Stimulated activated CD4-positive, alpha-beta T cell treated with anti-CD3 and anti-CD28 coated beads, TNF-alpha, amount 100 ng/mL, for 4 hours (primary cell): ENCODE measurements at regions not wholly inside any gene's neighbourhood (a gene's known extent, or its start where the extent isn't known, plus 50 kb on each side); places are given as distances from the start of the nearest gene placed in this dataset.

ENCODE experiments used
- DNase-seq, 3 experiments: peaks; one replicate each; pipeline ENCODE4 v3.0.0-alpha.2; 2020; ENCODE audit warnings: low read depth in 3 of 3

DNA sequence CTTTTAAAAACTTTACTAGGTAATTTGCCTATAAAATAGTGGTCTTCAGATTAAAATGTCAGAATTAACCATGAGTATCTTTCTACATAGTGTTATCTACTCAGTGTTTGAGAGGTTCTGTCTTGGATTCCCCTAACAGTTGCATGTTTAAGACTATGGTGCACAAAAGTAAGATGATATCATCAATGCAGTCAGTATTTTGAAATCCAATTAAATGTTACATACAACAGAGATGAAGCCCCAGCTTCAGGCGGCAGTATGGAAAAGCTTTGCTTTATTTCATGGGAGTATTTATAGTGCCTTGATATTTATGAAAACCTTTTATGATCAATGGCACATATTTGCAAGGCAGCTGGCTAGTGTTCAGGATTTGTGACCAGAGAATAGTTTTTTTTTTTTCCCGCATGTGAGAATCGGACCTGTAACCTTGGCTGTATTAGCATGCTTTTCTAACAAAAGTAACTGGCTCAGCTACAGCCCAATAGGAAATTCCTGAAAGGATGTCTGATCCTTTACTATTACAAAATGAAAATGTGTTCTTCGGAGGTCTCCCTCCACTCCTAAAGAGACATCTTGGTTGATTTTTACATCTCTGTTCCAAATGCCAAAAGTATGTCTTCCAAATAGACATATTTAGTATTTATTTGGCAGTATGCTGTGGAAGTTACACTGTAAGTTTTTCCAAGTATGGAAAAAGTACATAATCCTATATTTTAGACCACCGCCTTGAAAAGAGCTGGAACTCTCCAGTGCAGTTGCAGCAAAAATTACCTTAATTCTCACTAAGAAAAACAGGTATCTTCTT lies 319.3 kb upstream of the UBE2E3 start:
- no peak for DNase-seq

DNA sequence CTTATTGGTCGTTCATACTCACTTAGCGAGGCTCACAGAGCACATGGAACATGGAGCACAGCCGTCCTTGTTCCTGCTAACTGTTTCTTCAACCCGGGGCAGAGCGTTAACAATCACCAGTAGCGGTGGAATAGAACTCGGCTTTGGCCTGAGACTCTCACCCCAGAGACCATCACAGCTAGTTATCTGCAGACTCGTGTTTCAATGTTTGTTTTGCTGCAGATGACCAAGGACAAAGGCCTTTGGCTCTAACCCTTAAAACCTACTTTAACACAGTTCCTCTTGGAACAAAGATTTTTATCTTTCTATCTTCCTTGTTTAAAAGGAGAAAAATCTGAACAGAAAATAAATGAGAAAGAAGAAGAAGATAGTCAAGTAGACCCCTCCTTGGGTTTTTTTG lies 320.2 kb upstream of the UBE2E3 start:
- no peak for DNase-seq

DNA sequence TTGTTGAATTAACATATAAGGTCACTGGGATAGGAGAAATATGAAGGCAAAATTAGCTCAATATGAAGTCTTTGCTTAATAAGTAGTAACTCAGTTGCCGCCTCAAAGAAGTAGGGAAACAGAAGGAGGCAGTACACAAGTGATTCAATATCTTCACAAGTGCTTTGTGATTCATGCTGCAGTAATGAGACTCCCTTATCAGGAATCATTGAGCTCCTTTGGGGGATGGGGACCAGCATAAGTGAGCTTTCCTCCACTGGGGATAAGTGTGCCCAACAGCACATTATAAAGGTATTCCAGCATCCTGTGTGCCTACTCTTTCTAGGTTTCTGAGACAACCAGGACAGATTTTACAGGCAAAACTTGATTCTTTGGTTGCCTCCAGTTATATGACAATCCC lies 323.4 kb upstream of the UBE2E3 start:
- no peak for DNase-seq

DNA sequence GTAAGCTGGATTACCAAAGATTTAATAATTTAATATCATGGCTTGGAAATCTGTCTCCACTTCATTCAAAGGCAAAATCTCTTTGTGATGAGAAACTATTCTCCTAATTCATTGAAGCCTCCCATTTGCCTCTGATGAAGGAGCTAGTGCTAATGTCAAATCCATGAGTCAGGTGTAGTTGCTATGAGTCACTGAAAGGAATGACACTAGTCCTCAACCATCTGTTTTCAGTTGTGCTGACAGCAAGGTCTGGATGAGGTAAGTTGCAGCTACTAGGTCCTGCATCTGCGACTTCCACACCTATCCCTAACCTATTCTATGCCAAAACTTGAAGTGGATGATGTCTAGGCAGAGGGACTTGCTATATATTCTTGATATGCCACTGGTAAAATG lies 324.0 kb upstream of the UBE2E3 start:
- no peak for DNase-seq

DNA sequence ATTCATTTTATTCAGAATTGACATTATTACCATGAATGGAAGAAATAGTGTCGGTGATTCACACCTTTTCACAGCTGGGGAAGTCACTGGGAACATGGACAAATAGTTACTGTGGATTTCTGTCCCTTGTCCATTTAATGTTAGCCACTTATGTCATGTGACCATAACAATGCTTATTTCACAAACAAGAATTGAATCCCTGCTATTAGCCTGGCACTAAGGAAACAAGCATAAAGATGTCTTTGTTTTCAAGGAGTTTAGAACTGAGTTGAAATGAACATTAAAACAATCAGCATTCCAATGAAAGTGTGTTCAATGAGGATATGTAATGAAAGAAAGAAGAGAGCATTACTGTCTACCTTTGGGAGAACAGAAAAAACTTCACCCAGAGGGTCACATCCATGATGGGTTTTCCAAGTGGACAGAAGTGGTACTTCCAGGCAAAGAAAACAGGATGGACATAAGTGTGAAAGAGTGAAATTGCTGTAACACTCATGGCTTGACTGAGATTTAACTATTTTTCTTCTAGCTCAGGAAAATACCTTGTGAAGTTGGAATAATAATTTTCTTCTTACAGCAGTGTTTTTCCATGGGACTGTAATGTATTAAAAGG lies 324.5 kb upstream of the UBE2E3 start:
- no peak for DNase-seq

DNA sequence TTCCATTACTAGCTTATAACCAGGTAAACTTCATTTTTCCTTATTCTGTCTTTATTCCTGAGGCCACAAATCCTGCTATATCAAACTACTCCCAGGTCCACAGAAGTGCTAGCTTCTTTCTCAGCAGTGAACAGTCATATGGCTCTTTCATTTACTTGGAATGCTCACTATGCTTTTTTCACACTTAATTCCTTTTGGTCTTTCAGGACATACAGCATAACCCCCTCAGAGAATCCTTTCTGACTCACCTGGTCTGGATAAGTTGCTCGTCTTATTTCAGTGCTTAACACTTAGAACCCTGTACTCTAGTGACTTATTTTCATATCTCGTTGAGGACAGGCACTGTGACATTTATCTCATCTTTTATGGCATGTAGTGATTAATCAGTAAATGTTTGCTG lies 325.0 kb upstream of the UBE2E3 start:
- DNase-seq: no peak

DNA sequence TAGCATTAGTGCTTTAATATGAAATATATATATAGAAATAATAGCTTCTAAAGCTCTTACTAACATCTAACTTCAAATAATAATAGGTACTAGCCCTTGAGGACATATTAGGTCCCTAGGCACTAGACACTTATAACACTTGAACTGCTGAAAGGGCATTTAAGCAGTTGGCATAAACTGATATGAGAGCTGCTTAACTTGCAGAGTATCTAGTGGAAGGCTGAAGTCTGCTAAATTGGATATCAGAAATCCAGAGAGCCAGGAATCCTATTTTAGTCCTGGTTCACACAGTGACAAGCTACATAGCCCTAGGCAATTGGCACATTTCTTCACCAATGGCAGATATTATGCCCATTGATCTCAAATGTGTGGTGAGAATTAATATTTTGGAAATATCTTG lies 326.9 kb upstream of the UBE2E3 start:
- no peak for DNase-seq

DNA sequence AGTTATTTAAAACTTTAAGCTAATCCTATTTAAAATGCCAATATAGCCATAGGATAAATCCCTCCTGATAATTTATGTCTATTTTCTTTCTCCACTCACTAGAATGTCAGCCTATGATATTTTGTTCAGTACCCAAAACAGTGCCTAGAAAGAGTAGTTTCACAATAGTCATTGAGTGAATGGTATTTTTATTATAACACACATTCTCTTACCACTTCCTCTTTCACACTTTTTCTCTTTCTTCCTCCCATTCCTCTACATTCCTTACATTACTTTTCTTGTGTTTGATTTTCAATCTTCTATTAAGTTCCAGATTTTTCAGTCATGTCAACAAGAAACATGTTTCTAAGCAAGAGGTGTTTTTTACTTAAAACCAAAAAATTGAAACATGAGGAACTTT lies 327.6 kb upstream of the UBE2E3 start:
- no peak for DNase-seq

DNA sequence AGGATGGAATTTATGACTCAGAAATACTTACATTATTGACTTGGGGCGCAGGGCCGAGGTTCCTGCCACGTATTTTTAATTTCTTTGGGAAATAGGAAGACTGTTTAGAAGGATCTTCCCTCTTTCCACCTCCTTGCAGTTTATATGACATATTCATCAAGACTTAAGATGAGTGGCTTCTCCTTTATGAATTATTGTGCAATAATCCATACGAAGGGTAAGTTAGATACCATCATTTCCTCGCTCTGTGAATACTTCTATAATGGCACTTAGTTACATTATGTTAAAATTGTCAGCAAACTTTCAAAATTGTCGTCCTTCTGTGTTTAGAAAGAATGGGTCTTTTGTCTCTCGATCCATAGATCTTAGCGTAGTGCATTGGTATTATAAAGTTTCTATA lies 328.8 kb upstream of the UBE2E3 start:
- DNase-seq: no peak

DNA sequence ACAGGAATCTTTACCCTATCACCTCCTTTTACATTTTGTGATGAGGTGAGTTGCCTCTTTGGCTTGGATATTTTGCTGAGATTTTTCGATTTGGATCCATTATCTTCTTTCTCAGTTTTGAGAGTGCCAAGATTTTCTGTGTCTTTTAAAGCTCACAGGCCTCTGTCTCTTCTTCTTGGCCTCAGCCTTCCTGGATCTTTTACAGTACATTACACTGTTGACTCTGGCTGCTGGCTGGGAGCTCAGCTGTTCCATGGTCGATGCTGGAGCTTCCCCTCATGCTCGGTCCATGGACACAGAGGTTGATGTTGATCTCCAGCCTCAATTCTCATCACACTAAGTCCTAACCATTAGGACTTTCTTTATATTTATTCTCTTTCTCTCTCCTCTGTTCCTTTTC lies 332.8 kb upstream of the UBE2E3 start:
- DNase-seq: no peak

DNA sequence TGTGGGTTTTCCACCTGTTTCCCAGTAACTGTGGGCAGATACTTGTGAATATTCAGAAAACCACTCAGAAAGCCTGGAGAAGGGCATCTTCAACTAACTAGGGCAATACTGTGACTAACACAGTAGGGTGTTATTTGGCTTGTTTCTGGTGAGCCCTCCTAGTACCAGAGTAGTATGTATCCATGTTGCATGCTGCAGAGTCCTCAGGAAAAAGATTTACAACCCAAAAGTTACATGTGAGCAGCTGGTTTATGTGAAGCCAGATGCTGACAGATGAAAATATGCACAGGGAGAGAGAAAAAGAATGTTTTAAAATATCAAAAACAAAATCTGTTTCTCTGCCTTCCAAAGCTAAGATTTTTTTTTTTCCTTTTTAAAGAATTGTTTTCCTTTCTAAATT lies 333.2 kb upstream of the UBE2E3 start:
- DNase-seq: no peak

DNA sequence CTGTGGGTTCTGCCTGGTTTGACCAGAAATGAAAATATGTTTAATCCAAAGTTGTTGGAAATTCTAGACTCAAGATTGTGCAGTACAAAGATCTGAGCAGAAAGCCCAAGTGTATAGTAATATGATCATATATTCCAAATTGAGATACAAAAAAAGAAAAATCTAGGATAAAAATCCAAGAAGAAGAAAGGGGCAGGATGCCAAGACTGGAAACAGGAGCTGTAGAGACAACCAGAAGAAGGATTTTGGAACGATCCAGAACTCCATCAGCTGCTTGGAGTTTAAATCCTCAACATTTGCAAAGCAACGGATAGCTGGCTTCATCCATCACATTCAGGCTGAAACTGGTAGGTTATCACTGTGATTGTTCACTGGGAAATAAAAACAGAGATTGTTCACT lies 333.6 kb upstream of the UBE2E3 start:
- DNase-seq: no peak

DNA sequence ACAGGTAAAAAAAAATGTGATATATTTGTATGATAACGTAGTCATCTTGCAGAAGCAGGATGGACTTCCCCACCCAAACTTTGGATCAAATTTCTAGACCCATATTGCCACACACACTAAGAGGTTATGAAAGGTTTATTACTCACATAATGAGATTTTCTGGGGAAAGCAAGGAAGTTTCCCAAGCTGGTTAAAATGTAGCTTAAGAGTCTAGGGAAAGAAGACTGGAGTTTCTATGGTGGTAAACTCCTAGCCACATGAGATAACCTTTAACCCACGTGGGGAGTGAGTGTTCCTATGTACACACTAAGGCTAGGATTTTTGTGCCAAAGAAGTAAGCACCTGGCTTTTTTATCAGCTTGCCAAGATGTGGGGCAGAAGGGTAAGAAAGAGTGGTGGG lies 335.7 kb upstream of the UBE2E3 start:
- DNase-seq: no peak

DNA sequence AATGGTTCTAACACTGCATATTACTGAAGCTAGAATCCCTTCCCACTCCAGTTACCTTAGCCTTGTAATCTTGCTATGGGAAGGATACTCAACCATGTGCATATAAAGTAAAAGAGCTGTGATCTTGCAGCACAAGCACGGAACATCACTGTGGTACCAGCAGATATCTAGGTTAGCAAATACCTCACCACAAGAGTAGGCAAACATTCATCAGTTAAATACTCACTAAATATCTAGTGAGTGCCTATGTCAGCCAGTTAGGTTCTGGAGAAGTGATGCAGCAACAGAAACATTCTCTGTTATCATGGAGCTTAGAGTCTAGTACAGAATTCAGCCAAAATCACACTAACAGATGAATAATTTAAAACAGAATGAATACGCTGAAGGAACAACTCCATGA lies 349.6 kb upstream of the UBE2E3 start:
- DNase-seq: no peak

DNA sequence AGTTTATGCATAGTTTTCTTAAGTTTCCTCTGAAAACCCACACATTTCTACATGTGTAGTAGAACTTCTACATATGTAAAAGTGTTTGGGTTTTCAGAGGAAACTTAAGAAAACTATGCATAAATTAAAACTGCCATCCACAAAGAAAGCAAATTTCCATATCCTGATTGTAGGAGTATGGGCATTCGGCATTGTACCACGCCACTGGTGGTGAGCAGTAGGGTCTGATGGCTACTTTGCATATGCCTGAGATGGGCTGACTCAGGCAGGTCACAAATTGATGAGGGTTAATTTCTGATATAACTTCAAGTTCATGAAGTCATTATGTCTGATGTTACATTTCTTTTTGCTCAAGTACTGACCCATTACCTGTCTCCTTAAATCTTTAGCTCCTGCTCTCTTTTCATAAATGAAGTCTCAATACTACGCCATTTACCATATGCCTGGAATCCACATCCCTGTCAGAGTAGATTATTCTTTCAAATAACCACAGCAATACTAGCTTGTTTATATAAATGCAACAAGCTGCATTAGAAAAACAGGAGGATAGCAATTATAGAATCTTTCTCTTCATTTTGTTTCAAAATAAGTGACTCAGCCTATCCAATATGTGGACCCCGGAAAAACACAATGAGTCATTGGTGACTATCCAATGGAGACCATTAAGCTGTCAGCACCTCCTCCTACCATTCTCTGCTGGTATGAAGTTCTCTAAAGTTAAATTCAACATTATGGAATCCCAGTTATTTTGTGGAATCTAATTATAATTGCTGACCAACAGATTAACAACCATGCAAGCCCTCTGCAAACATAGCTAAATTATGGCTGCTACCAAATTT lies 355.2 kb upstream of the UBE2E3 start:
- no peak for DNase-seq

DNA sequence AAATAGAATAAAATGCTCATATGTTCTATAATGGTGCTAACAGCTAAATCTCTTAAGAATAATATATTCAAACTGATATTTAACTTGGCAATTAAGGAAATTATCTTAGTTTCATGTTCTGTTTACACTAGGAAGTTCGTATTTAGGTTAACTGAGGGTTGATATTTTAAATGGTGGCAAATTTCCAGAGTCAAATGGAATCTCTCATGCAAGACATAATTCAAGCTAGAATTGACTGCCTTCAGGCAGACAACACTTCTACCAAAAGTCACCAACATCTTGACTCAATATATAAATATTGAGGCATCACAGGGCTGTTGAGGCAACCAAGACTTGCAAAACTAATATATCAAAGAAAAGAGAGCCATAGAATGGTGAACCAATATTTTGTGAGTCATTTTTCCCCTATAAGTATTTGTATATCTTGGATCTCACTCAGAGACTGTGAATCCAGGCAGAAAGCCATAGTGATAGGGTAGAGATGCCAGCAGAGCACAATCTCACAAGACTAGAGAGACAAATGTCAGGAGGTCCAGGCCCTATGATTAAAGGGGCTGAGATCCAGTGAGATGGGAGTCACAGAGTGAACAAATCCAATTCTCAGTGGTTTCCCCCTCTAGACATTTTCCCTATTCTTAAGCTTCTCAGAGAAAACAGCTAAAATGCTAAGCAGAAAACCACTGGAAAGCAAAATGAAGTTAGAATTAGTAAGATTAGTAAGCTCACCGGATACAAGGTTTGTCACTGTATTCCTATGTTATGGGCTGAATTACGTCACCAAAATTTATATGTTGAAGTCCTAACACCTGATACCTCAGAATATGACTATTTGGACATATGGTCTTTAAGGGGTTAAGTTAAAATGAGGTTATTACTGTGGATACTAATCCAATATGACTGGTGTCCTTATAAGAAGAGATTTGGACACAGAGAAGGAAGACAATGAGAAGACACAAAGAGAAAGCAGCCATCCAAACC lies 358.2 kb upstream of the UBE2E3 start:
- DNase-seq: no peak

DNA sequence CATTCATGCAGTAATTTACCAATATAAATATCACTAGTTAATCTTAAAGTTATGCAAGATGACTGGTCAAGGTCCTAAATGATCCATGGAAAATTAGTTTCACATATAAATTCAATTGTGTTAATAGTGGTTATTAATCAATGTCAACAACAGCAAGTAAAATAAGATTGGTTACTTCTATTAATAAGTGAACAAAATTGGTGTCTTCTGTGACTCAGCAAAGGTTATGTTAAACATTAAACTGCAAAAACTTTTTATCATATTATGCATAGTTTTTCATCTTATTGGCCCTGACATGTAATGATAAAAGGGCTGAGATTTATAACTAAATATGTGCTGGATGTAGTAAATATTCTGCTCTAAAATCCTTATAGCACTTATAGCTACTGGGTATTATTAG lies 359.0 kb upstream of the UBE2E3 start:
- DNase-seq: no peak

DNA sequence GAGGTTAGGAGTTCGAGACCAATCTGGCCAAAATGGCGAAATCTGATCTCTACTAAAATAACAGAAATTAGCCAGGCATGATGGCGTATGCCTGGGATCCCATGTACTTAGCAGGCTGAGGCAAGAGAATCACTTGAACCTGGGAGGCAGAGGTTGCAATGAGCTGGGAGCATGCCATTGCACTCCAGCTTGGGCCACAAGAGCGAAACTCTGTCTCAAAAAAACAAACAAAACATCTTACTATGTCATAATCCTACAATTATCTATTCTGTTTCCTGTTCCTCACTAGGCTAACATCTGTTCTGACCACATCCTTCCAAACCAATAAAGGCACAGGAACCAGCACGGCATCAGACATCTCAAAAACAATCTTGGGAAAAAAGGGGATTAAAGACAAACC lies 361.8 kb upstream of the UBE2E3 start:
- no peak for DNase-seq

DNA sequence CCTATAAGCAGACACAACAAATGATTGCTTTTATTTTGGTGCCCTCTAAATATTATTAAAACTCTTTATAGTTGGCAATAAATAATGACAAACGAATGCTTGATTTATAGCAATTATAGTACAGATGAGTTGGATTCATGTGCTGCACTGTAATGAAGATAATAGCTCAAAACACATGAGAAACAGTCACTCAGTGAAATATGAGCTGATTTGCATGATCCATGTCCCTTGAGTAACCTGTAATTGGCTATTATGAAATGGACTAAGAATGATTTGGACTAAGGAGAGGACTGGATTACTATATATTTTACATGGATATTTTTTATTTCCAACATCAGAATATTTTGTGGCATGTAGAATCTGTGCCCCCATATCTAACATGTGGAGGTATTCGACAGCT lies 365.6 kb upstream of the UBE2E3 start:
- DNase-seq: no peak

DNA sequence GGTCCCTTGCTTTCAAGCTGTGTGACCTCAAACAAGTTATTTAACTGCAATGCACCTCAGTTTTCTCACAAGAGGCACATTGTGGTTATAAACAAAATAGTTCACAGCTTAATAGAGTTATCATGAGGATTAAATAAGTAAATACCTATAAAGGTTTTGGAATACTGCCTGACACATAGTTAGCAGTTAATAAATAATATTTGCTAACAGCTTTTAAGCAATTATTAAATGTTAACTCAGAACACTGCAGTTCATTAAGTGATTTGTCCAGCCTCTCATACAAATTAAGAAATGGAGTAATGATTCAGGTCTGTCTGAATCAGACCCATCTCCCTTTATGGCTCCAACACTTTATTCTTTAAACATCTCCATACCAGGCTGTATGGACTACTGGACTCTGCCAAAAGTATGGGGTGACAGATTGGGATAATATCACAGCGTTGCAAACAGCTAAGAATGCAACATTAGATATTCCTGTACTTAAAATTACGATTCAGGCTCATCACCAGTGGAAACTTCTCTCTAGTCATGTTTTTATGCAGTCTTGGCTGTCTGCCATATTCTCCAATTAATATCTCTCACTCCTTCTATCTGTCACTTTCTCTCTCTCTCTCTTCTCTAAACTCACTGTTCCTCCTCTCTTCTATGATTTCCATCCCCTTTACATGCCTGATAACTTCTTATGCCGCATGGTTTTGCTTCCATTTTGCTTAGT lies 370.6 kb upstream of the UBE2E3 start:
- DNase-seq: no peak

DNA sequence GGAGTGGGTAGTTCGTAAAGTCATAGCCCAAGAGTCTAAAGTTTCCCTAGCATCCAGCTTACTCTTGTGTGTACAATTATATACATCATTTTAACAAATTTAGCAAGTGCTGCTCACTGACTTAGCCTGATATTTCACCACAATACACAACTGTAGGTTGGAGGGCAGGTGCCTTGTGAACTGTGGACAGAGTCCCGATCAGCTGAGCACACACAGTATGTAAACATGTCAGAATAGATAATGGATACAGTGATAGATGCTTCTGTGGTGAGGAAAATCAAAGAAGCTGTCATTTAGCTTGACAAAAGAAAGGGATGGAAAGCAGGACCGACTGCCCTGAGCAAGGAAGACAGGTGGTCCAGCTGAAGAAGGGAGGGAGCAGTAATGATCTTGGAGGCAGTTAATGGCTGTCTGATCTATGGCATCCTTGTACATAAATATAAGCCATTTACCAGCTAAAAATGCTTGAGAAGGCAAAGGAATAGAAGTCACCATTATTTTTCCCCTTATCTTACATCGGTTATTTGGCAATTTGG lies 372.8 kb upstream of the UBE2E3 start:
- no peak for DNase-seq
